Body of pancreas (tissue), 4 donors: ENCODE measurements at regions not wholly inside any gene's neighbourhood (a gene's known extent, or its start where the extent isn't known, plus 50 kb on each side); places are given as distances from the start of the nearest gene placed in this dataset.

Source experiments
- ATAC-seq: fragments of 150-250 bp; one replicate; pipeline ENCODE4 v1.9.1; 2016
- DNase-seq, 4 donors: peaks; one replicate each; pipeline ENCODE4 v3.0.0-alpha.2; 2019
- H3K27ac ChIP-seq, 4 donors: fragments of 200-600 bp; sonication (generic); 1 replicate in 3 of 4; 2 replicates in 1 of 4; pipeline versions ENCODE4 v1.5.1 to v1.6.1; 2016 to 2019; ENCODE audit warnings: mild to moderate bottlenecking in 1 of 4, mixed read lengths in 1 of 4, moderate library complexity in 1 of 4
- H3K27me3 ChIP-seq, 2 donors: fragments of 200-600 bp; sonication (generic); one replicate each; pipeline ENCODE4 v1.6.0; 2016; ENCODE audit warnings: mild to moderate bottlenecking in 1 of 2
- H3K36me3 ChIP-seq, 2 donors: fragments of 200-600 bp; sonication (generic); replicated peaks in 1 of 2; 2 replicates each; pipeline ENCODE4 v1.5.1; 2016; ENCODE audit warnings: low read depth in 2 of 2; ENCODE audit not compliant: insufficient read depth in 1 of 2
- H3K4me1 ChIP-seq: fragments of 200-600 bp; sonication (generic); one replicate; pipeline ENCODE4 v1.6.0; 2016
- H3K4me3 ChIP-seq, 2 donors: fragments of 200-600 bp; sonication (generic); 1 replicate in 1 of 2; 2 replicates in 1 of 2; pipeline ENCODE4 v1.5.1; 2016 to 2019
- H3K9me3 ChIP-seq, 3 donors: fragments of 200-600 bp; sonication (generic); 1 replicate in 2 of 3; 2 replicates in 1 of 3; pipeline ENCODE4 v1.5.1; 2016
- POLR2A ChIP-seq, 3 donors: fragments of 450-650 bp; IDR thresholded peaks; one replicate each; pipeline ENCODE4 v1.6.1; 2016; ENCODE audit warnings: antibody characterized with exemption in 3 of 3, mild to moderate bottlenecking in 2 of 3
- WGBS, 2 donors: methylation state at CpG; one replicate each; pipeline ENCODE4 v1.1.5; 2017; 5-methylcytosine and 5-hydroxymethylcytosine counted together
- intact Hi-C: fragments of 100-400 bp; cut with DNase I; formaldehyde crosslinking; loops from one replicate; pipeline ENCODE4 v1.15.1; 2023
- TF ChIP-seq, protein P1 (sequence below), 7 experiments: fragments of 450-650 bp in 4 of 7; fragments of 200-600 bp in 3 of 7; sonication (generic) in 3 of 7; IDR thresholded peaks; one replicate each; pipeline ENCODE4 v1.5.1; 2016 to 2019; ENCODE audit warnings: antibody characterized with exemption in 7 of 7

GRCh38 chr16:86392436-86393152 lies 117.7 kb upstream of the FOXF1 start:
- Histone ChIP-seq H3K27me3 (peaks cover 0 to 5% of the 10 kb centered on the region in 2 donors), H3K4me1 (no peaks in the 10 kb centered on the region), H3K9me3 (no peaks in the 10 kb centered on the region), H3K36me3 (no peaks in the 10 kb centered on the region), H3K27ac (no peak overlapping the region), H3K4me3 (no peak overlapping the region)
- 47 to 68% methylated on average over 8 of the region's 8 CpGs for WGBS, 2 donors
- intact Hi-C loops, result no loop called here
- ATAC-seq (no peak), DNase-seq (no peak)
- TF ChIP-seq, protein P1, sequence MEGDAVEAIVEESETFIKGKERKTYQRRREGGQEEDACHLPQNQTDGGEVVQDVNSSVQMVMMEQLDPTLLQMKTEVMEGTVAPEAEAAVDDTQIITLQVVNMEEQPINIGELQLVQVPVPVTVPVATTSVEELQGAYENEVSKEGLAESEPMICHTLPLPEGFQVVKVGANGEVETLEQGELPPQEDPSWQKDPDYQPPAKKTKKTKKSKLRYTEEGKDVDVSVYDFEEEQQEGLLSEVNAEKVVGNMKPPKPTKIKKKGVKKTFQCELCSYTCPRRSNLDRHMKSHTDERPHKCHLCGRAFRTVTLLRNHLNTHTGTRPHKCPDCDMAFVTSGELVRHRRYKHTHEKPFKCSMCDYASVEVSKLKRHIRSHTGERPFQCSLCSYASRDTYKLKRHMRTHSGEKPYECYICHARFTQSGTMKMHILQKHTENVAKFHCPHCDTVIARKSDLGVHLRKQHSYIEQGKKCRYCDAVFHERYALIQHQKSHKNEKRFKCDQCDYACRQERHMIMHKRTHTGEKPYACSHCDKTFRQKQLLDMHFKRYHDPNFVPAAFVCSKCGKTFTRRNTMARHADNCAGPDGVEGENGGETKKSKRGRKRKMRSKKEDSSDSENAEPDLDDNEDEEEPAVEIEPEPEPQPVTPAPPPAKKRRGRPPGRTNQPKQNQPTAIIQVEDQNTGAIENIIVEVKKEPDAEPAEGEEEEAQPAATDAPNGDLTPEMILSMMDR (IDR thresholded peaks at IDR 0.05), result no peak
- no peak for TF ChIP-seq POLR2A (IDR thresholded peaks at IDR 0.05)

DNA sequence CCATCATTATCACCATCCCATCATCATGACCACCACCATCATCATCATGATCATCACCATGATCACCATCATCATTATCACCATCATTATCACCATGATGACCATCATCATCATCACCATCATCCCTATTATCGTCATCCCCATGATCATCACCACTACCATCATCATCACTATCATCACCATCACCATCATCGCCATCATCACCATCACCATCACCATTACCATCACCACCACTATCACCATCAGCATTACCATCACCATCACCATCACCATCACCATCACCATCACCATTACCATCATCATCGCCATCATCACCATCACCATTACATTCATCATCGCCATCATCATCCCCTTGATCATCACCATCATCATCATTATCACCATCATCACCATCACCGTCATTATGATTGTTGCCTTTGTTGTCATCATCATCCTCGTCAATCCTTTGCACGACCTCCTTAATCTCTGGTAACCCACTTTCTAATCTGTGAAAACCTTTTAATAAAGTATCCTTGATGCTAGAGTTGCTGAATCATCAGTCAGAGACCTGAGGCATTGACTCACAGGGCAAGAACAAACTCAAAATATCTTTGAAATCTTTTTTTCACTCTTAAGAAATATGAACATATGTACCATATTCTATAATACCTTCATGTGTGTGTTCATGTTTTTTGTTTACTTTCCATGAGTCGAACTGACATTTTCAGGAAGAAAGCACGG lies 116.3 kb upstream of the FOXF1 start:
- no peak for DNase-seq
- intact Hi-C loops, result no loop called here
- no peak for ATAC-seq
- Histone ChIP-seq H3K27me3 (peaks cover 0 to 5% of the 10 kb centered on the region in 2 donors), H3K4me3 (no peak overlapping the region), H3K4me1 (no peaks in the 10 kb centered on the region), H3K9me3 (no peaks in the 10 kb centered on the region), H3K36me3 (no peaks in the 10 kb centered on the region), H3K27ac (no peak overlapping the region)
- no peak for TF ChIP-seq POLR2A (IDR thresholded peaks at IDR 0.05)
- TF ChIP-seq, protein P1 (IDR thresholded peaks at IDR 0.05), result no peak
- WGBS, 2 donors, result 75 to 86% methylated on average over 9 of the region's 9 CpGs

GRCh38 chr16:86395477-86395876 lies 114.8 kb upstream of the FOXF1 start:
- 39 to 52% methylated on average over 3 of the region's 3 CpGs for WGBS, 2 donors
- ATAC-seq, result no peak
- no peak overlapping the region for H3K4me3 ChIP-seq
- intact Hi-C loops, result no loop called here
- H3K27me3 ChIP-seq, result peaks cover 0 to 5% of the 10 kb centered on the region in 2 donors
- DNase-seq, result no peak
- H3K27ac ChIP-seq, result no peak overlapping the region
- no peaks in the 10 kb centered on the region for H3K36me3 ChIP-seq
- no peaks in the 10 kb centered on the region for H3K9me3 ChIP-seq
- no peaks in the 10 kb centered on the region for H3K4me1 ChIP-seq
- no peak for TF ChIP-seq POLR2A (IDR thresholded peaks at IDR 0.05)
- TF ChIP-seq, protein P1 (IDR thresholded peaks at IDR 0.05), result no peak

GRCh38 chr16:86396422-86396821 lies 113.9 kb upstream of the FOXF1 start:
- H3K27ac ChIP-seq, result no peak overlapping the region
- no peaks in the 10 kb centered on the region for H3K4me1 ChIP-seq
- no peak for TF ChIP-seq POLR2A (IDR thresholded peaks at IDR 0.05)
- TF ChIP-seq, protein P1 (IDR thresholded peaks at IDR 0.05), result no peak
- no peaks in the 10 kb centered on the region for H3K9me3 ChIP-seq
- H3K4me3 ChIP-seq, result no peak overlapping the region
- no peaks in the 10 kb centered on the region for H3K36me3 ChIP-seq
- ATAC-seq (no peak), DNase-seq (no peak)
- 30 to 33% methylated on average over 9 to 10 of the region's 10 CpGs for WGBS, 2 donors
- intact Hi-C loops, result no loop called here
- H3K27me3 ChIP-seq, result peaks cover 0 to 5% of the 10 kb centered on the region in 2 donors
